ENCODE measurements at regions not wholly inside any gene's neighbourhood (a gene's known extent, or its start where the extent isn't known, plus 50 kb on each side); places are given as distances from the start of the nearest gene placed in this dataset.

DNA sequence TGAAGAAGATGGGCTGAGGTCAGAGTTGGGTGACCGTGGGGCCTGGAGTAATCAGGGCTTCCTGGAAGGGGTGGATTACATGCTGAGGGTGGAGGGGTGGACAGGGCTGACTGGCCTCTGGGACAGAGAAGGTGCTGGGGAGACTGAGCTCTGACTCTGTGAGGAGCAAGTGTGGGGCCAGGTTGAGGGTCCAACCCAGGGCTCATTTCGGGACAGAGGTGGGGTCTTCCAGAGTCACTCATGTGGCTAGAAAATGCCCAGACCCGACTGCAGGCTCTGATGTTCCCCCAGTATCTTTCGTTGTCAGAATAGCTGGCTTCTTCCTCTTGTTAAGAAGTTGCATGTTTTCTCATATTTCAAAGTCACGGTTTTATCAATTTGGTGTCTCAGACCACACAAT lies 311.8 kb downstream of the PTPRU start:
- H3K27ac ChIP-seq (ENCODE audit: low read depth in 2 of 2, low read length in 1 of 2) = no peak overlapping the region
- H3K9me3 ChIP-seq (ENCODE audit: control insufficient read depth in 2 of 2, insufficient read depth in 1 of 2, low read depth in 1 of 2, low read length in 1 of 2) = no peaks in the 10 kb centered on the region
- H3K27me3 ChIP-seq (ENCODE audit: control insufficient read depth in 1 of 2, insufficient read depth in 2 of 2, low read length in 2 of 2) = no peaks in the 10 kb centered on the region
- no peaks in the 10 kb centered on the region for H3K4me1 ChIP-seq (ENCODE audit: control insufficient read depth in 2 of 2, insufficient read depth in 2 of 2, low read length in 1 of 2)
- 36 to 49% methylated on average over 5 of the region's 5 CpGs for WGBS, 2 donors
- no peak overlapping the region for H3K4me3 ChIP-seq (ENCODE audit: low read depth in 1 of 2, low read length in 2 of 2)
- H3K36me3 ChIP-seq (ENCODE audit: control insufficient read depth in 2 of 2, insufficient read depth in 2 of 2, low read length in 1 of 2) = no peaks in the 10 kb centered on the region

DNA sequence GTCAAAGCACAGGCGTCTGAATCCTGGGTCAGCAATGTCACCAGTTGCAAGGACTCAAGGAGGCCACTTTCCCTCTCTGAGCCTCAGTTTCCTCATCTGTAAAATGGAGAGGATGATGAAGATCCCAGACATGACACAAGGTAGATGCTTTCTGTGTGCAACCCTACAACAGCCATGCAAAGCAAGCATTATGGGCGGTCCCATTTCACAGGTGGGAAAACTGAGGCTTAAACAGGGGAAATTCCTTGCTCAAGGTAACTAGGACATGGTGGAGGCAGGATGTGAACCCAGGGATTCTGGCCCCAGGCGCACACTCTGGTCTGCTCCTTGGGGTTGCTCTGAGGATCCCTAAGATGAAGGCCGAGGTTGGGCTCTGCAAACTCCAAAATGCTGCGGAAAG lies 311.0 kb downstream of the PTPRU start:
- Histone ChIP-seq H3K27me3 (ENCODE audit: control insufficient read depth in 1 of 2, insufficient read depth in 2 of 2, low read length in 2 of 2) (no peaks in the 10 kb centered on the region), H3K36me3 (ENCODE audit: control insufficient read depth in 2 of 2, insufficient read depth in 2 of 2, low read length in 1 of 2) (no peaks in the 10 kb centered on the region), H3K4me1 (ENCODE audit: control insufficient read depth in 2 of 2, insufficient read depth in 2 of 2, low read length in 1 of 2) (no peaks in the 10 kb centered on the region), H3K4me3 (ENCODE audit: low read depth in 1 of 2, low read length in 2 of 2) (no peak overlapping the region), H3K27ac (ENCODE audit: low read depth in 2 of 2, low read length in 1 of 2) (no peak overlapping the region), H3K9me3 (ENCODE audit: control insufficient read depth in 2 of 2, insufficient read depth in 1 of 2, low read depth in 1 of 2, low read length in 1 of 2) (no peaks in the 10 kb centered on the region)
- WGBS, 2 donors = 93 to 98% methylated on average over 5 of the region's 5 CpGs

DNA sequence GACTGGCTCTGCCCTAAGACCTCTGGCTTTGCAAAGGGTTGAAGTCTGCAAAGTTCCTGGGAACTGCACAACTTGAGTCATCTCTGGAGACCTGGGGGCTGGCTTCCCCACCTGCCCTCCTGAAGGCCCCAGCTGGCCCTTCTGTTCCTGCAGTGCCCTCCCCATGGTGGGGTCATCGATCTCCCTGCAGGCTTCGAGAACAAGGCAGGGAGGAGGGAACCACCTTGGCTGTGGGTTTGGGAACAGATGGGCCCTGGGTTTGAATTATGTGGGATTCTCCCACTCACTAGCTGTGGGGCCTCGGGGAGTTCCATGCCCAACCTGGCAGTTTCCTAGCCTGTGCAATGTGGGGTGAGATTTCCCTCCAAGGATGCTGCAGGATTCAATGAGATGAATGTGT lies 310.2 kb downstream of the PTPRU start:
- WGBS, 2 donors = 80 to 81% methylated on average over 3 of the region's 3 CpGs
- H3K4me1 ChIP-seq (ENCODE audit: control insufficient read depth in 2 of 2, insufficient read depth in 2 of 2, low read length in 1 of 2) = no peaks in the 10 kb centered on the region
- H3K9me3 ChIP-seq (ENCODE audit: control insufficient read depth in 2 of 2, insufficient read depth in 1 of 2, low read depth in 1 of 2, low read length in 1 of 2) = no peaks in the 10 kb centered on the region
- no peaks in the 10 kb centered on the region for H3K36me3 ChIP-seq (ENCODE audit: control insufficient read depth in 2 of 2, insufficient read depth in 2 of 2, low read length in 1 of 2)
- no peak overlapping the region for H3K27ac ChIP-seq (ENCODE audit: low read depth in 2 of 2, low read length in 1 of 2)
- H3K4me3 ChIP-seq (ENCODE audit: low read depth in 1 of 2, low read length in 2 of 2) = no peak overlapping the region
- no peaks in the 10 kb centered on the region for H3K27me3 ChIP-seq (ENCODE audit: control insufficient read depth in 1 of 2, insufficient read depth in 2 of 2, low read length in 2 of 2)

DNA sequence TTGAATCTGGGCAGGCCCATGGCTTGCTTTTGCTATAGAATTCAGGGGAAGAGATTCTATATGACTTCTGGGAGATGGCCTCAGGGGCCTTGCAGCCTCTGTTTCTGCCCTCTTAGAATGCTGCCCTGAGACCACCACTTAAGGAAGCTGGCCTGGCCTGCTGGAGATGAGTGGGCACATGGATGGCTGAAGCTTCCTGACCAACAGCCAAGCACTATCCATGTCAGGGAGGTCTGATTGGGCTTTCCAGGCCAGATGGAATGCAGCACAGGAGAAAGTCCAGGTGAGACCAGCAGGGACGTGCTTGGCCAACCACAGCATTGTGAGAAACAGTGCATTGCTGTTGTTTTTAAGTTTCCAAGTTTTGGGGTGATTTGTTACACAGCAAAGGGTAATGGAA lies 308.1 kb downstream of the PTPRU start:
- Histone ChIP-seq H3K27ac (ENCODE audit: low read depth in 2 of 2, low read length in 1 of 2) (no peak overlapping the region), H3K4me3 (ENCODE audit: low read depth in 1 of 2, low read length in 2 of 2) (no peak overlapping the region), H3K4me1 (ENCODE audit: control insufficient read depth in 2 of 2, insufficient read depth in 2 of 2, low read length in 1 of 2) (no peaks in the 10 kb centered on the region), H3K36me3 (ENCODE audit: control insufficient read depth in 2 of 2, insufficient read depth in 2 of 2, low read length in 1 of 2) (no peaks in the 10 kb centered on the region), H3K27me3 (ENCODE audit: control insufficient read depth in 1 of 2, insufficient read depth in 2 of 2, low read length in 2 of 2) (no peaks in the 10 kb centered on the region), H3K9me3 (ENCODE audit: control insufficient read depth in 2 of 2, insufficient read depth in 1 of 2, low read depth in 1 of 2, low read length in 1 of 2) (no peaks in the 10 kb centered on the region)
- WGBS, 2 donors = 79 to 91% methylated on average over 1 of the region's 1 CpG

DNA sequence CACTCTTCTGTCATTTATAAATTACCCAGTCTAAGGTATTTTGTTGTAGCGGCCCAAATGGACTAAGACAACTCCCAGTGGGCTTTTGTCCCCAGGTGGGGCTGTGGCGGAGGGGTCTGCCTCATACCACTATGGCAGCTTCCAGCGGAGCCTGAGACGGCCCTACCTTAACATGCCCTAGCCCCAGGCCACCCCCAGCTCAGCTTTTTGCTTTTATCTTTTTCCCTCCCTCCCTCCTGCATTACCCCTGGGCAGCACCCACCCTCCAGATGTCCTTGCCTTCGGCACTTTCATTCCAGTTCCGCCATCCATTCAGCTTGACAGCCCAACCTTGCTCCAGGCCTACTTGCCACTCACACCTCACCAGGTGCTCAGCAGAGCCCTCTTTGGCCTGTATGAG lies 307.3 kb downstream of the PTPRU start:
- no peak overlapping the region for H3K4me3 ChIP-seq (ENCODE audit: low read depth in 1 of 2, low read length in 2 of 2)
- no peak overlapping the region for H3K27ac ChIP-seq (ENCODE audit: low read depth in 2 of 2, low read length in 1 of 2)
- H3K4me1 ChIP-seq (ENCODE audit: control insufficient read depth in 2 of 2, insufficient read depth in 2 of 2, low read length in 1 of 2) = no peaks in the 10 kb centered on the region
- no peaks in the 10 kb centered on the region for H3K36me3 ChIP-seq (ENCODE audit: control insufficient read depth in 2 of 2, insufficient read depth in 2 of 2, low read length in 1 of 2)
- H3K27me3 ChIP-seq (ENCODE audit: control insufficient read depth in 1 of 2, insufficient read depth in 2 of 2, low read length in 2 of 2) = no peaks in the 10 kb centered on the region
- 81 to 87% methylated on average over 6 of the region's 6 CpGs for WGBS, 2 donors
- H3K9me3 ChIP-seq (ENCODE audit: control insufficient read depth in 2 of 2, insufficient read depth in 1 of 2, low read depth in 1 of 2, low read length in 1 of 2) = no peaks in the 10 kb centered on the region

DNA sequence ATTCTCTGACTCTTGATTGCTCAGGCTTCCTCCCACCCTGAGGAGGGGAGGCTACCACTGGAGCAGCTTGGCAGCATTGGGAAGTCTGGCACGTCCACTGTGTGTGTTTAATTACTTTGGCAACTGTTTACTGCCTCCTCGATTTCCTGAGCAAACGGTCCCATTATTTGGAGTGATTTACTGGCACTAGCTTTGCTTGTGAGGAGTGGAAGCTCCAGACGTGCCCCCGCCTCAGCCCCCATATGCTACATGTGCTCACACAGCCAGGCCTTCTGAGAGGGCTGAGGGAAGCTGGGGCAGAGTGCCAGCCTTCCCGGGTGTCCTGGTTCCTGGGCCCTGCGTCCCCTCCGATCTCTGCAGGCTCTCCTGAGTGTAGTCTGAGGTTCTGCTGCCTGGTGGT lies 306.2 kb downstream of the PTPRU start:
- WGBS, 2 donors = 29 to 37% methylated on average over 8 of the region's 8 CpGs
- no peaks in the 10 kb centered on the region for H3K9me3 ChIP-seq (ENCODE audit: control insufficient read depth in 2 of 2, insufficient read depth in 1 of 2, low read depth in 1 of 2, low read length in 1 of 2)
- no peaks in the 10 kb centered on the region for H3K4me1 ChIP-seq (ENCODE audit: control insufficient read depth in 2 of 2, insufficient read depth in 2 of 2, low read length in 1 of 2)
- no peaks in the 10 kb centered on the region for H3K27me3 ChIP-seq (ENCODE audit: control insufficient read depth in 1 of 2, insufficient read depth in 2 of 2, low read length in 2 of 2)
- H3K27ac ChIP-seq (ENCODE audit: low read depth in 2 of 2, low read length in 1 of 2) = no peak overlapping the region
- H3K4me3 ChIP-seq (ENCODE audit: low read depth in 1 of 2, low read length in 2 of 2) = no peak overlapping the region
- no peaks in the 10 kb centered on the region for H3K36me3 ChIP-seq (ENCODE audit: control insufficient read depth in 2 of 2, insufficient read depth in 2 of 2, low read length in 1 of 2)

DNA sequence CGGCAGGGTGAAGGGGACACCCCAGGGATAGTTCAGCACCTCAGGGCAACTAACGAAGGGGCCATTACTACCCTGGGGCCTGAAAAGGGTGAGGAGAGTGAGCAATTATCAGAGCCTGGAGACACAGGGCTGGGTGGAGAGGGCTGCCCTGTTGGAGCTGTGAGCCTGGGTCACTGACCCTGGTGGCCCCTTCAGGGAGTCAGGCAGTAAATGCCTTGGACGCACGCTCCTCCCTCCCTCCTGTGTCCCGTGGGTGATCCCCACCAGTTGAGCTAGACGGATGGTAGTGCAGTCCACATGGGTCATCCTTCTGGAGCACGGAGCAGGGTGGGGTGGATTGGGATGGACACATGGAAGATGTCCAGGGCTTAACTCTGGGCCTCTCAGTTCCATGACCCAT lies 305.3 kb downstream of the PTPRU start:
- Histone ChIP-seq H3K27ac (ENCODE audit: low read depth in 2 of 2, low read length in 1 of 2) (no peak overlapping the region), H3K4me3 (ENCODE audit: low read depth in 1 of 2, low read length in 2 of 2) (no peak overlapping the region), H3K4me1 (ENCODE audit: control insufficient read depth in 2 of 2, insufficient read depth in 2 of 2, low read length in 1 of 2) (no peaks in the 10 kb centered on the region), H3K36me3 (ENCODE audit: control insufficient read depth in 2 of 2, insufficient read depth in 2 of 2, low read length in 1 of 2) (no peaks in the 10 kb centered on the region), H3K9me3 (ENCODE audit: control insufficient read depth in 2 of 2, insufficient read depth in 1 of 2, low read depth in 1 of 2, low read length in 1 of 2) (no peaks in the 10 kb centered on the region), H3K27me3 (ENCODE audit: control insufficient read depth in 1 of 2, insufficient read depth in 2 of 2, low read length in 2 of 2) (no peaks in the 10 kb centered on the region)
- WGBS, 2 donors = 68 to 69% methylated on average over 6 to 7 of the region's 7 CpGs

DNA sequence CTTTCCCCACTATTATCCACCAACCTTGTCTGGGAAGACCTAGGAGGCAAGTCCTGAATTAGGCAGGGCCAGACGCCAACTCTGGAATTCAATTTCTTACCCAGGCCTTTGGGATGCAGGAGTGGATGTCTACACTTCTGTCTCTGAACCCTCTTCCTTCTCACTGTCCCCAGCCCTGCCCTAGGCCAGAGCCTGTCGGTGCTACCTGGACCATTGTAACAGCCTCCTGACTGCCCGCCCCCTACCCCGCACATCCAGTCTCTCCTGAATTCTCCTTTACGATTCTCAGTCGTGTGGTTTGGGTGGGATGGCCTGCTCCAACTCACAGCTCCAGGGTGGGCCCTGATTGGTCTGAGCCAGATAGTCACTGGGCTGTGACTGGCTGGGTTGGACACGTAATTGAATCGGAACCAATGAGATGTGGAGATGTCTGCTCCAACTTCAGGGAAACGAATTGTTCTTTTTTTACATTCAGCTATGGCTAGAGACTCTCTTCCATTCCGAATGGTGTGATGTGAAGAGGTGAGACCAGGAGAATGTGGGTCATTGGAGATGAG lies 304.6 kb downstream of the PTPRU start:
- 88 to 90% methylated on average over 10 of the region's 10 CpGs for WGBS, 2 donors
- no peaks in the 10 kb centered on the region for H3K36me3 ChIP-seq (ENCODE audit: control insufficient read depth in 2 of 2, insufficient read depth in 2 of 2, low read length in 1 of 2)
- H3K4me1 ChIP-seq (ENCODE audit: control insufficient read depth in 2 of 2, insufficient read depth in 2 of 2, low read length in 1 of 2) = no peaks in the 10 kb centered on the region
- H3K9me3 ChIP-seq (ENCODE audit: control insufficient read depth in 2 of 2, insufficient read depth in 1 of 2, low read depth in 1 of 2, low read length in 1 of 2) = no peaks in the 10 kb centered on the region
- H3K27me3 ChIP-seq (ENCODE audit: control insufficient read depth in 1 of 2, insufficient read depth in 2 of 2, low read length in 2 of 2) = no peaks in the 10 kb centered on the region
- no peak overlapping the region for H3K4me3 ChIP-seq (ENCODE audit: low read depth in 1 of 2, low read length in 2 of 2)
- H3K27ac ChIP-seq (ENCODE audit: low read depth in 2 of 2, low read length in 1 of 2) = no peak overlapping the region

DNA sequence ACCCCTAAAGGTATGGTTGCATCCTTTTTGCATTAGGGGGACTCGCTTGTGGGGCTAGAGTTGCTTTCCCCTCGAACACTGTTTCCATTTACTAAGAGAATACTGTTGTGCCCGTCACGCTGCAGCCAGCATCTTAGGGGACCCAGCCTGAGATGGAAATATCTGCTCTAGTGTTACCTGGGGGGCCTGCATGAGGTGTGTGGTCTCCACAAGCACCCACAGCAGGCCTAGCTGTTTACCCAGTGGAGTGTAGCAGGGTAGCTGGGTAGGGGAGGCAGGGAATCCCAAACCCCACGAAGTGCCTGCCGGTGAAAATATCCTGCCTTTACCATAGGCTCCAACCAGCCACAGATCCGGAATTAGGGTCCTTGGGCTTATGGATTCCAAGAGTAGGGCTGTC lies 303.6 kb downstream of the PTPRU start:
- no peaks in the 10 kb centered on the region for H3K9me3 ChIP-seq (ENCODE audit: control insufficient read depth in 2 of 2, insufficient read depth in 1 of 2, low read depth in 1 of 2, low read length in 1 of 2)
- no peak overlapping the region for H3K4me3 ChIP-seq (ENCODE audit: low read depth in 1 of 2, low read length in 2 of 2)
- H3K4me1 ChIP-seq (ENCODE audit: control insufficient read depth in 2 of 2, insufficient read depth in 2 of 2, low read length in 1 of 2) = no peaks in the 10 kb centered on the region
- WGBS, 2 donors = 83 to 89% methylated on average over 7 of the region's 7 CpGs
- H3K27me3 ChIP-seq (ENCODE audit: control insufficient read depth in 1 of 2, insufficient read depth in 2 of 2, low read length in 2 of 2) = no peaks in the 10 kb centered on the region
- H3K27ac ChIP-seq (ENCODE audit: low read depth in 2 of 2, low read length in 1 of 2) = no peak overlapping the region
- H3K36me3 ChIP-seq (ENCODE audit: control insufficient read depth in 2 of 2, insufficient read depth in 2 of 2, low read length in 1 of 2) = no peaks in the 10 kb centered on the region

DNA sequence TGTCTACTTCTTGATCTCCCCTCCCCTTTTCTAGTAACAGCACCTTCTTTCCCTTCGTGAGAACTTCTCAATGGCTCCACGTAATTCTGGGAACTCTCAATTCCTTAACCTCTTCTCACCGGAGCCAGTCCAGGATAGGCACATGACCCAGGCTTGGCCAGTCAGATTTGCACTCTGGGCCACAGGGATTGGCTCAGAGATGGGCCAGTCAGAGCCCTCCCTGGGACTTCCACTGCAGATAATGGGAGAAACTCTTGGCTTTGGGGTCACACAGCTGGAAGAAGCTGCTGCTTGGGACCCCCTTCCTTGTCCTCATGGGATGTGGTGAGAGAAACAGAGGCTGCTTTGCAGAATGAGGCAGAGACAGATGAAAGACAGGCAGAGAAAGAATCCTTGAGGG lies 302.3 kb downstream of the PTPRU start:
- Histone ChIP-seq H3K4me1 (ENCODE audit: control insufficient read depth in 2 of 2, insufficient read depth in 2 of 2, low read length in 1 of 2) (no peaks in the 10 kb centered on the region), H3K9me3 (ENCODE audit: control insufficient read depth in 2 of 2, insufficient read depth in 1 of 2, low read depth in 1 of 2, low read length in 1 of 2) (no peaks in the 10 kb centered on the region), H3K27ac (ENCODE audit: low read depth in 2 of 2, low read length in 1 of 2) (no peak overlapping the region), H3K27me3 (ENCODE audit: control insufficient read depth in 1 of 2, insufficient read depth in 2 of 2, low read length in 2 of 2) (no peaks in the 10 kb centered on the region), H3K36me3 (ENCODE audit: control insufficient read depth in 2 of 2, insufficient read depth in 2 of 2, low read length in 1 of 2) (no peaks in the 10 kb centered on the region), H3K4me3 (ENCODE audit: low read depth in 1 of 2, low read length in 2 of 2) (no peak overlapping the region)
- 59 to 68% methylated on average over 3 of the region's 3 CpGs for WGBS, 2 donors

Data from esophagus (tissue), 2 donors.